Spleen (tissue), 11 donors: ENCODE measurements at regions not wholly inside any gene's neighbourhood (a gene's known extent, or its start where the extent isn't known, plus 50 kb on each side); places are given as distances from the start of the nearest gene placed in this dataset.

ENCODE experiments used
- DNase-seq: peaks from one replicate; pipeline ENCODE4 v3.0.0-alpha.2; 2020
- H3K27ac ChIP-seq, 8 donors: fragments of 200-600 bp; sonication (generic) in 7 of 8; 1 replicate in 4 of 8; 2 replicates in 4 of 8; pipeline versions ENCODE4 v1.5.0 to v1.8.0; 2016 to 2021; ENCODE audit warnings: inconsistent platforms in 4 of 8, mild to moderate bottlenecking in 4 of 8, moderate library complexity in 1 of 8
- H3K27me3 ChIP-seq, 7 donors: fragments of 200-600 bp; sonication (generic) in 6 of 7; replicated peaks in 1 of 7; 1 replicate in 4 of 7; 2 replicates in 3 of 7; pipeline versions ENCODE4 v1.5.0 to v1.8.0; 2016 to 2021; ENCODE audit warnings: inconsistent platforms in 3 of 7, mild to moderate bottlenecking in 1 of 7
- H3K36me3 ChIP-seq, 6 donors: fragments of 200-600 bp; sonication (generic) in 5 of 6; 1 replicate in 4 of 6; 2 replicates in 2 of 6; pipeline versions ENCODE4 v1.5.0 to v1.8.0; 2016 to 2021; ENCODE audit warnings: inconsistent platforms in 2 of 6
- H3K4me1 ChIP-seq, 6 donors: fragments of 200-600 bp; sonication (generic) in 5 of 6; 1 replicate in 3 of 6; 2 replicates in 3 of 6; pipeline versions ENCODE4 v1.5.0 to v1.8.0; 2016 to 2021; ENCODE audit warnings: inconsistent platforms in 3 of 6
- H3K4me3 ChIP-seq, 8 donors: fragments of 200-600 bp; sonication (generic) in 7 of 8; 1 replicate in 4 of 8; 2 replicates in 4 of 8; pipeline versions ENCODE4 v1.5.0 to v1.8.0; 2016 to 2021; ENCODE audit warnings: inconsistent platforms in 4 of 8, mild to moderate bottlenecking in 4 of 8, moderate library complexity in 2 of 8
- H3K9me3 ChIP-seq, 8 donors: fragments of 200-600 bp; sonication (generic) in 7 of 8; 1 replicate in 4 of 8; 2 replicates in 4 of 8; pipeline versions ENCODE4 v1.5.0 to v1.8.0; 2016 to 2021; ENCODE audit warnings: inconsistent platforms in 4 of 8
- CTCF ChIP-seq, 11 experiments: fragments of 200-600 bp in 7 of 11; fragments of 450-650 bp in 4 of 11; sonication (generic) in 4 of 11; IDR thresholded peaks in 8 of 11; conservative IDR thresholded peaks in 3 of 11; 1 replicate in 7 of 11; 2 replicates in 4 of 11; pipeline versions ENCODE4 v1.4.0 to v1.8.0; 2016 to 2021; ENCODE audit warnings: antibody characterized with exemption in 11 of 11, inconsistent platforms in 4 of 11, mild to moderate bottlenecking in 1 of 11
- POLR2A ChIP-seq, 3 donors: fragments of 450-650 bp; IDR thresholded peaks; one replicate each; pipeline ENCODE4 v1.5.1; 2017; ENCODE audit warnings: antibody characterized with exemption in 3 of 3, mild to moderate bottlenecking in 1 of 3
- POLR2AphosphoS5 ChIP-seq, 3 donors: sonication (generic); formaldehyde crosslinking; IDR thresholded peaks; one replicate each; pipeline ENCODE4 v1.5.1; 2017; ENCODE audit warnings: antibody characterized with exemption in 3 of 3
- WGBS, 5 donors: extraction: QIAGEN DNeasy Blood & Tissue Kit in 3 of 5; methylation state at CpG; one replicate each; pipeline versions ENCODE4 v1.1.5 to v1.1.7; 2013 to 2018; 5-methylcytosine and 5-hydroxymethylcytosine counted together
- intact Hi-C: fragments of 100-400 bp; cut with DNase I; formaldehyde crosslinking; loops from one replicate; pipeline ENCODE4 v1.15.0; 2023; ENCODE audit warnings: low total_unique reads
- donor health status: healthy with polysubstance abuse.
- donor health status: DM: no; HTN: no; CAD: no; lungs with moderate emphysema.
- donor health status: DM: no; HTN: no; CAD: no.
- donor health status: Bipolar disorder and iron deficiency.
- donor health status: healthy.
- donor health status: DM: no; HTN: no; CAD: no.
- donor health status: DM: yes; HTN: yes; CAD: no.

GRCh38 chr18:30096796-30097195 lies 945.7 kb downstream of the DSC3 start:
- no peak overlapping the region for H3K27ac ChIP-seq
- intact Hi-C loops, result no loop called here
- no peak for TF ChIP-seq POLR2A (IDR thresholded peaks at IDR 0.05)
- peaks cover 0 to 5% (median 0%) of the 10 kb centered on the region in 8 donors for H3K9me3 ChIP-seq
- H3K36me3 ChIP-seq, result no peaks in the 10 kb centered on the region
- no peak for DNase-seq
- 88 to 97% (median 93%) methylated on average over 1 of the region's 1 CpG for WGBS, 5 donors
- no peak overlapping the region for H3K4me3 ChIP-seq
- H3K27me3 ChIP-seq, result no peaks in the 10 kb centered on the region
- no peaks in the 10 kb centered on the region for H3K4me1 ChIP-seq

GRCh38 chr18:30094556-30094955 lies 948.0 kb downstream of the DSC3 start:
- no peaks in the 10 kb centered on the region for H3K4me1 ChIP-seq
- no peak overlapping the region for H3K27ac ChIP-seq
- intact Hi-C loops, result no loop called here
- WGBS, 5 donors, result 56 to 71% (median 63%) methylated on average over 2 of the region's 2 CpGs
- no peaks in the 10 kb centered on the region for H3K36me3 ChIP-seq
- H3K9me3 ChIP-seq, result peaks cover 0 to 6% (median 0%) of the 10 kb centered on the region in 8 donors
- no peak for TF ChIP-seq CTCF (IDR thresholded peaks at IDR 0.05 in 8 of 11, conservative IDR thresholded peaks at IDR 0.05 in 3 of 11)
- no peak for TF ChIP-seq POLR2A (IDR thresholded peaks at IDR 0.05)
- no peak for TF ChIP-seq POLR2AphosphoS5 (IDR thresholded peaks at IDR 0.05)
- H3K27me3 ChIP-seq, result no peaks in the 10 kb centered on the region
- no peak for DNase-seq
- no peak overlapping the region for H3K4me3 ChIP-seq

GRCh38 chr18:30093376-30093775 lies 949.2 kb downstream of the DSC3 start:
- no peak for DNase-seq
- Histone ChIP-seq H3K27me3 (no peaks in the 10 kb centered on the region), H3K9me3 (peaks cover 0 to 14% (median 2%) of the 10 kb centered on the region in 8 donors), H3K4me3 (no peak overlapping the region), H3K36me3 (no peaks in the 10 kb centered on the region), H3K27ac (no peak overlapping the region), H3K4me1 (no peaks in the 10 kb centered on the region)
- TF ChIP-seq POLR2AphosphoS5 (IDR thresholded peaks at IDR 0.05), result no peak
- TF ChIP-seq POLR2A (IDR thresholded peaks at IDR 0.05), result no peak
- TF ChIP-seq CTCF (IDR thresholded peaks at IDR 0.05 in 8 of 11, conservative IDR thresholded peaks at IDR 0.05 in 3 of 11), result no peak
- intact Hi-C loops, result no loop called here
- WGBS, 5 donors, result 72 to 81% (median 74%) methylated on average over 4 of the region's 4 CpGs

GRCh38 chr18:30088238-30089015 lies 954.1 kb downstream of the DSC3 start:
- intact Hi-C loops, result no loop called here
- Histone ChIP-seq H3K4me3 (no peak overlapping the region), H3K27me3 (no peaks in the 10 kb centered on the region), H3K4me1 (no peaks in the 10 kb centered on the region), H3K27ac (no peak overlapping the region), H3K36me3 (no peaks in the 10 kb centered on the region), H3K9me3 (peaks cover 0 to 14% (median 2%) of the 10 kb centered on the region in 8 donors)
- no peak for DNase-seq
- TF ChIP-seq POLR2A (IDR thresholded peaks at IDR 0.05) (no peak), CTCF (IDR thresholded peaks at IDR 0.05 in 8 of 11, conservative IDR thresholded peaks at IDR 0.05 in 3 of 11) (no peak), POLR2AphosphoS5 (IDR thresholded peaks at IDR 0.05) (no peak)
